Glomerular endothelial cell (primary cell): ENCODE measurements at regions not wholly inside any gene's neighbourhood (a gene's known extent, or its start where the extent isn't known, plus 50 kb on each side); places are given as distances from the start of the nearest gene placed in this dataset.
"Not testable (repeated sequence)": the region's sequence is repeated elsewhere in the genome, so short reads cannot be mapped to it uniquely, and the experiment has no call there.

Experiments used
- DNase-seq: peaks from one replicate; pipeline ENCODE4 v3.0.0-alpha.2; 2011; ENCODE audit warnings: low read depth, low spot score; ENCODE audit errors: extremely low read depth

DNA sequence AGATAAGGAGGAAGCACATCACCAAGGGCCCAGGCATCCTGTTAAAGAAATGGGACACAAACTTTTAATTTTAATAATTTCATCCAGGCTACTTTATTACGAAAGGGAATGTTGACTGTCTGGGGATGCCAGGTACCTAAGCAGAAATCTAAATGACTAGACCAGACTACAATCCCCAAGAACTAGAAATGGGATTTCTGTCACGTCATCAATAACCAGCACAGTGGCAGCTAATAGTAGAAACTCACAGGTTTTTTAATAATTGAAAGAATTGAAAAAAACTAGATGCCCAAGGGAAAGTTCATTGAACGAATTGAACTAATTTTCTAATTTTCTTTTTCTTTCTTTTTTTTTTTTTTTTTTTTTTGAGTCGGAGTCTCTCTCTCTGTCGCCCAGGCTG is 789.3 kb downstream of the IGSF11 start:
- DNase-seq: no peak

DNA sequence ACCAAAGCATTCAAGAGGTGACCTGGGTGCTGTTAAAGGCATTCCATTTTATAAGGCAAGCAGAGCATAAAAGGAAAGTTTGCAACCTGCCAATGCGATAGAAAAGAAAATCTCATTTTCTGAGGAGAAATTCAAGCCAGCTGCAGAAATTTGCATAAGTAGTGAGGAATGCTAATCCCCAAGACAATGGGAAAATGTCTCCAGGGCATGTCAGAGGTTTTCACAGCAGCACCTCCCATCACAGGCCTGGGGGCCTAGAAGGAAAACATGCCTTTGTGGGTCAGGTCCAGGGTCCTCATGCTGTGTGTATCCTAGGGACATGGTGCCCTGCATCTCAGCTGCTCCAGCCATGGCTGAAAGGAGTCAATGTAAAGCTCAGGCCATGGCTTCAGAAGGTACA is 775.8 kb downstream of the IGSF11 start:
- DNase-seq: not testable (repeated sequence)

GRCh38 chr3:118262800-118263402 is 771.7 kb downstream of the IGSF11 start:
- no peak for DNase-seq

DNA sequence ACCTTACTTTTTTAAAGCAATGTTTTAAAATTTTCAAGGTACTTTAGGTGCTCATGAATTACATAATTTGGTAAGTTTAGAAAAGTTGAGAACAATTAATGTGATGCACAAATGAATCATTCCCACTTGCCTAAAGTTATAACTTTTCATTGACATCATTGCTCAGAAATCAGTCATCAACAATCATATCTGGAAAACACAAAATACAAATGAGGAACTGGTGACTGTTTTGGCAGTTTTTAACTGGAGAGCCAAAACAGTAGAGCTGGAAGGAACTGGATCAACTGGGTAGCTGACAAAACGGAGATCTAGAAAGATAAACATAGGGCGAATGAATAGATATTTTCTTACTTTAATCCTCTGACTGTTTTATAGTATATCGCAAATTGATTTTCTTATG is 767.1 kb downstream of the IGSF11 start:
- no peak for DNase-seq

DNA sequence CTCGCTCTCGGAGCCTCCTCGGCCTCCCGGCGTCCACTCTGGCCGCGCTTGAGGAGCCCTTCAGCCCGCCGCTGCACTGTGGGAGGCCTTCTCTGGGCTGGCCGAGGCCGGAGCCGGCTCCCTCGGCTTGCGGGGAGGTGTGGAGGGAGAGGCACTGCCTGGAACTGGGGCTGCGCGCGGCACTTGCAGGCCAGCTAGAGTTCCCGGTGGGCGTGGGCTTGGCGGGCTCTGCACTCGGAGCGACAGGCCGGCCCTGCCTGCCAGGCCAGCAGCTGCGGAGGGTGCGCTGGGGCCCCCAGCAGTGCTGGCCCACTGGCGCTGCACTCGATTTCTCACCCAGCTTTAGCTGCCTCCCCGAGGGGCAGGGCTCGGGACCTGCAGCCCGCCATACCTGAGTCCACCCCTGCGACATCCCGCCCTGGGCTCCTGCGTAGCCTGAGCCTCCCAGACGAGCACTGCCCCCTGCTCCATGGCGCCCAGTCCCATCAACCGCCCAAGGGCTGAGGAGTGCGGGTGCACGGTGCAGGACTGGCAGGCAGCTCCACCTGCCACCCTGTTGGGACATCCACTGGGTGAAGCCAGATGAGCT is 765.0 kb downstream of the IGSF11 start:
- no peak for DNase-seq

- no peak for DNase-seq
Measured at GRCh38 chr3:118272991-118273390, 761.7 kb downstream of the IGSF11 start.

GRCh38 chr3:118277814-118278213 is 756.8 kb downstream of the IGSF11 start:
- no peak for DNase-seq

GRCh38 chr3:118292841-118293240 is 741.8 kb downstream of the IGSF11 start:
- no peak for DNase-seq

GRCh38 chr3:118298133-118298532 is 736.5 kb downstream of the IGSF11 start:
- DNase-seq: no peak

DNA sequence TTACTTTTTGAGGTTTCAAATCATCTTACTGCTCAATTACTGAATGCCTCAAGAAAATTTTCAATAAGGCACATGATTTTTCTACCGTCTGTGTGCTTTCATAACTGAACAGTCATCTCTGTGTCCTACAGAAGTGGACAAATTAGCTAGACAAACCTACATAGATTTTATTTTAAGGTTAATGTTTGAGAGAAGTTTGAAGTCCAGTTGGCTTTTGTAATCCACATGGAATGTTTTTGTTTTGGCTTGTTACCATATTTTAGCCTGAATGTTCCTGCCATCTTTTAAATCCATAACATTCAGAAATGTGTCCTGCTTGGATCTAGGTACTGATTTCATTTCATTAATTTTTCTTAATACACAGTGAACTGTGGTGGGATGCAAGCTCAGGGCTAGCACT is 730.1 kb downstream of the IGSF11 start:
- DNase-seq: no peak

- no peak for DNase-seq
Measured at GRCh38 chr3:118332699-118333098, 701.9 kb downstream of the IGSF11 start.

DNA sequence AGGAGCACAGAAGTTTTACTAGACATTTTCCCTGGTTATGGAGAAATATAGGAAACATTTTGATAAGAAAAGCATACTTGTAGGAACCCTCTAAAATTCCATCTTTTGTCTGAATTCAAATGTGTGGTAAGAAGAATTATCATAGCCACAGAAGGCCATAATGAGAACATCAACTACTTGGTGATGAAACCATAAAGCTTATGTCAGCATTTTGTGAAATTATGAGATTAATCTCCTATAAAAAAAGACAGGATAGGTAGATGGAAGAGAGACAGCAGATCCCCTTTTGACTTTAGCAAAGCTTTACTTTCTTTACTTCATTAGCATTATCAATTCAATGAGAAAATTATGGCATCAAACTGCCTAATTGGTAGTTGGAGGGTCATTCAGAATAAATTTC is 697.0 kb downstream of the IGSF11 start:
- no peak for DNase-seq

GRCh38 chr3:118347396-118348168 is 687.1 kb downstream of the IGSF11 start:
- DNase-seq: no peak

- no peak for DNase-seq
Measured at GRCh38 chr3:118348169-118348557, 686.5 kb downstream of the IGSF11 start.

DNA sequence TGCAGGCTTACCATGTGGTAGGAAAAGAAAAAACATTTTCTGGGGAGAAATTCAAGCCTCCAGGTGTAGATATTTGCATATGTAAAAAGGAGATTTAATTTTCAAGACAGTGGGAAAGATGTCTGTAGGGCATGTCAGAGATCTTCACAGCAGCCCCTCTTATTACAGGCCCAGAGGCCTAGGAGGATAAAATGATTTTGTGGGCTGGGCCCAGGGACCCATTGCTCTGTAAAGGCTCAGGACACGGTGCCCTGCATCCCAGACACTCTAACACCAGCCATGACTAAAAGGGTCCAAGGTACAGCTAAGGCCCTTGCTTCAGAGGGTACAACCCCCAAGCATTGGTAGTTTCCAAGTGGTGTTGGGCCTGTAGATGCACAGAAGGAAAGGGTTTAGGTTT is 680.1 kb downstream of the IGSF11 start:
- DNase-seq: no peak

GRCh38 chr3:118369892-118370491 is 664.7 kb downstream of the IGSF11 start:
- no peak for DNase-seq

DNA sequence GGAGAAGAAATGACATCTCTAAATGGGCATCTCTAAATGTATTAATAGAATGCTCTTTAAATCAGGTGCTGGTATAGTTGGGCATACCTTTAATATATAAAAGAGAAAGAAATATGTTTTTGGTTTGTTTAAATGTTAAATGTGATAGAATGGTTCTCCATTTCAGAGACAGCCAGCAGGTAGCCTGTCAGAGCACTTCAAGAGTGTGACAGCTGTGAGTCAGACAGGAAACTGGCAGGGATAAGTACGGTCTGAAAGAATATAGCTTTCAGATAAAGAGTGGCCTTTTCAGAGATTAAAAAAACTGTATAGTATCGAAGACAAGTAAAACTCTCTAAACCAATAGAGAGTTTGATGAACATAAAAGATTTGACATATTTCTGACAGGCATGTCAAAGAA is 654.1 kb downstream of the IGSF11 start:
- DNase-seq: no peak

DNA sequence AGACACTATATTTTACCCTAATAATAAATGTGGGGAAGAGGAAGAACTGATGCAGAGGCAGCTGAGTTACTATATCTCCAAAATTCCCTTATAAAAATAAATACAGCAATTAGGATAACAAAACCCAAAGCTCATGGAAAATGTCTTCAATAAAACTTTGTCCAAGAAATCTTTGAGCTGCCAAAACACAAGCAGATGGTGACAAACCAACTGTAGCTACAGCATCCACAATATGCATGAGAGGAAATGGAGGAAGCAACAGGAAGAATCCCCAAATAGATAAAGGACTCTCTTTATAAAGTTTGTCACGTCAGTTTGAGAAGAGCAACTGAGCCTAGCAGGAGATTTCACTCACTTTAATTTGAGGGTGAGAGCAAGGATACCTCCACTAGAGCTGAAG is 638.2 kb downstream of the IGSF11 start:
- DNase-seq: no peak

DNA sequence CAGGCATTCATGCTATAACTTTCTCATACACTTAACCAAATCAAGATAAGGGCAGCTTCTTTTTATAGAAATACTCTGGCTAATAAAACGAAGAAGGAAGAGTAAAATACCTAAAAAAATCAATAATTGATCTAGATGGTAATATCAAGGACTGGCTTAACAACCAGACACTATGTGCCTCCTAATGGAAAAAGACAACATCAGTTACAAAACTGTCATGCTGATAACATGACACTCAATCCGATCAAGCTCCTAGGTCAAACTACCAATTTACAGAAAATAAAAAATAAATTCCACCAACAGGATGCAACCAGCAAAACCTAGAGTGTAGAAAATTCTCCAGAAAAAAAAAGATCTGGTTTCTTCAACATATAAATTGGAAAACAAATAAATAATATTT is 634.6 kb downstream of the IGSF11 start:
- DNase-seq: no peak

DNA sequence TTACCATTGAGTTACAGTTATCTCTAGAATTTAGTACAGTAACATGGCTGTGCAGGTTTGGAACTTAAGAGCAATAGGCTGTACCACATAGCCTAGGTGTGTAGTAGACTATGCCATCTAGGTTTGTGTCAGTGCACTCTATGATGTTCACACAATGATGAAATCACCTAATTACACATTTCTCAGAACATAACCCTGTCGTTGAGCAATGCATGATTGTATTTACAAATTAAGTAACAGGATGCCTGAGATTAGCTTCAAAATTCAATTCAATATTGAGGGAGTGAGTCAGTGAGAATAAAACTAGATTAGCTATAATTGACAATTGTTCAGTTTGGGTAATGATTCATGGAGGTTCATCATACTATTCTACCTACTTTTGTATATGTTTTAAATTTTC is 633.8 kb downstream of the IGSF11 start:
- DNase-seq: no peak

- DNase-seq: no peak
Measured at GRCh38 chr3:118401887-118402286, 632.8 kb downstream of the IGSF11 start.

GRCh38 chr3:118402971-118403370 is 631.7 kb downstream of the IGSF11 start:
- DNase-seq: no peak
